Smooth muscle cell (in vitro differentiated cells): ENCODE measurements at regions not wholly inside any gene's neighbourhood (a gene's known extent, or its start where the extent isn't known, plus 50 kb on each side); places are given as distances from the start of the nearest gene placed in this dataset.

Source experiments
- DNase-seq: peaks from one replicate; lab custom pipeline; 2025; ENCODE audit not compliant: unreplicated experiment; lab: John Stamatoyannopoulos, UW
- H2AFZ ChIP-seq: fragments of 200-600 bp; sonication (generic); 2 replicates; pipeline ENCODE4 v1.6.0; 2016; ENCODE audit warnings: antibody characterized with exemption, low read depth, mild to moderate bottlenecking
- H3F3A ChIP-seq: fragments of 200-600 bp; sonication (generic); 2 replicates; pipeline ENCODE4 v1.6.0; 2017; ENCODE audit warnings: antibody characterized with exemption, low read depth
- H3K27ac ChIP-seq: fragments of 200-600 bp; sonication (generic); 2 replicates; pipeline ENCODE4 v1.5.1; 2016; ENCODE audit warnings: low read depth, mild to moderate bottlenecking
- H3K27me3 ChIP-seq: fragments of 200-600 bp; sonication (generic); 2 replicates; pipeline ENCODE4 v1.6.1; 2016; ENCODE audit warnings: low read depth, mild to moderate bottlenecking
- H3K36me3 ChIP-seq: fragments of 200-600 bp; sonication (generic); 2 replicates; pipeline ENCODE4 v1.5.1; 2016; ENCODE audit warnings: low read depth
- H3K4me1 ChIP-seq: fragments of 200-600 bp; sonication (generic); 2 replicates; pipeline ENCODE4 v1.5.1; 2016; ENCODE audit warnings: low read depth
- H3K4me2 ChIP-seq: fragments of 200-600 bp; sonication (generic); 2 replicates; pipeline ENCODE4 v1.6.0; 2016; ENCODE audit warnings: mild to moderate bottlenecking
- H3K4me3 ChIP-seq: fragments of 200-600 bp; sonication (generic); 2 replicates; pipeline ENCODE4 v1.5.1; 2016; ENCODE audit warnings: mild to moderate bottlenecking
- H3K79me2 ChIP-seq: fragments of 200-600 bp; sonication (generic); 2 replicates; pipeline ENCODE4 v1.6.0; 2016; ENCODE audit warnings: low read depth, mild to moderate bottlenecking
- H3K9ac ChIP-seq: fragments of 200-600 bp; sonication (generic); 2 replicates; pipeline ENCODE4 v1.6.0; 2016; ENCODE audit warnings: low read depth
- H3K9me3 ChIP-seq: fragments of 200-600 bp; sonication (generic); replicated peaks from 2 replicates; pipeline ENCODE4 v1.5.1; 2016; ENCODE audit warnings: low read depth
- H4K20me1 ChIP-seq: fragments of 200-600 bp; sonication (generic); 2 replicates; pipeline ENCODE4 v1.6.0; 2016; ENCODE audit warnings: low read depth
- WGBS: methylation state at CpG from one replicate; pipeline ENCODE4 v1.1.7; 2016; ENCODE audit warnings: low lambda C conversion rate; 5-methylcytosine and 5-hydroxymethylcytosine counted together
- TF ChIP-seq, protein P1 (sequence below): fragments of 200-600 bp; sonication (generic); IDR thresholded peaks from 2 replicates; pipeline ENCODE4 v1.5.1; 2017; ENCODE audit warnings: borderline replicate concordance, mild to moderate bottlenecking, antibody characterized with exemption; ENCODE audit not compliant: insufficient read depth, poor library complexity, severe bottlenecking

DNA sequence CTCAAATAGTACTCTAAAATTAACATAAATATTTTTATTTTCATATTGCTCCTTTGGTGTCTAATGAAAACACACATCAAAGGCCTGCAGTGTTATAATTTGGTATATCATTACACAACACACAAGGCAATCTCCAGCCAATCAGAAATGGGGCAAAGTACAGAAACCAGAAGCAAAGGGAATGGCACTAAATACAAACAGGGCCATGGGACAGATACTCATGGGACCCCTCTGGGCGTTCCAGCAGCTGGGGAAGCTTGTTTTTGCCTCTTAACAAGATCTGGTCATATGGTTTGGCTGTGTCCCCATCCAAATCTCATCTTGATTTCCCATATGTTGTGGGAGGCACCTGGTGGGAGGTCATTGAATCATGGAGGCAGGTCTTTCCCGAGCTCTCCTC, 551.8 kb upstream of the NRP1 start:
- 92% methylated on average over 2 of the region's 2 CpGs for WGBS
- TF ChIP-seq, protein P1, sequence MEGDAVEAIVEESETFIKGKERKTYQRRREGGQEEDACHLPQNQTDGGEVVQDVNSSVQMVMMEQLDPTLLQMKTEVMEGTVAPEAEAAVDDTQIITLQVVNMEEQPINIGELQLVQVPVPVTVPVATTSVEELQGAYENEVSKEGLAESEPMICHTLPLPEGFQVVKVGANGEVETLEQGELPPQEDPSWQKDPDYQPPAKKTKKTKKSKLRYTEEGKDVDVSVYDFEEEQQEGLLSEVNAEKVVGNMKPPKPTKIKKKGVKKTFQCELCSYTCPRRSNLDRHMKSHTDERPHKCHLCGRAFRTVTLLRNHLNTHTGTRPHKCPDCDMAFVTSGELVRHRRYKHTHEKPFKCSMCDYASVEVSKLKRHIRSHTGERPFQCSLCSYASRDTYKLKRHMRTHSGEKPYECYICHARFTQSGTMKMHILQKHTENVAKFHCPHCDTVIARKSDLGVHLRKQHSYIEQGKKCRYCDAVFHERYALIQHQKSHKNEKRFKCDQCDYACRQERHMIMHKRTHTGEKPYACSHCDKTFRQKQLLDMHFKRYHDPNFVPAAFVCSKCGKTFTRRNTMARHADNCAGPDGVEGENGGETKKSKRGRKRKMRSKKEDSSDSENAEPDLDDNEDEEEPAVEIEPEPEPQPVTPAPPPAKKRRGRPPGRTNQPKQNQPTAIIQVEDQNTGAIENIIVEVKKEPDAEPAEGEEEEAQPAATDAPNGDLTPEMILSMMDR: no peak
- no peaks in the 10 kb centered on the region for H3K79me2 ChIP-seq

GRCh38 chr10:33884604-33885003, 550.1 kb upstream of the NRP1 start:
- Histone ChIP-seq H3K27ac (no peak overlapping the region), H4K20me1 (no peaks in the 10 kb centered on the region), H2AFZ (no peak overlapping the region), H3K4me3 (no peak overlapping the region), H3K27me3 (no peaks in the 10 kb centered on the region), H3K9me3 (no peaks in the 10 kb centered on the region), H3K4me1 (no peaks in the 10 kb centered on the region), H3K9ac (no peak overlapping the region), H3K36me3 (no peaks in the 10 kb centered on the region), H3F3A (no peaks in the 10 kb centered on the region), H3K4me2 (no peak overlapping the region), H3K79me2 (no peaks in the 10 kb centered on the region)
- DNase-seq: no peak
- TF ChIP-seq, protein P1: no peak
- WGBS: 100% methylated on average over 2 of the region's 2 CpGs

More for the DNA sequence above, 551.8 kb upstream of the NRP1 start:
- H4K20me1 ChIP-seq: no peaks in the 10 kb centered on the region
- H3K4me2 ChIP-seq: no peak overlapping the region
- no peaks in the 10 kb centered on the region for H3K4me1 ChIP-seq
- H3K9me3 ChIP-seq: no peaks in the 10 kb centered on the region
- H3K36me3 ChIP-seq: no peaks in the 10 kb centered on the region
- H3F3A ChIP-seq: no peaks in the 10 kb centered on the region
- no peak overlapping the region for H2AFZ ChIP-seq
- no peak overlapping the region for H3K4me3 ChIP-seq
- no peak overlapping the region for H3K27ac ChIP-seq
- DNase-seq: no peak
- H3K9ac ChIP-seq: no peak overlapping the region
- H3K27me3 ChIP-seq: no peaks in the 10 kb centered on the region

DNA sequence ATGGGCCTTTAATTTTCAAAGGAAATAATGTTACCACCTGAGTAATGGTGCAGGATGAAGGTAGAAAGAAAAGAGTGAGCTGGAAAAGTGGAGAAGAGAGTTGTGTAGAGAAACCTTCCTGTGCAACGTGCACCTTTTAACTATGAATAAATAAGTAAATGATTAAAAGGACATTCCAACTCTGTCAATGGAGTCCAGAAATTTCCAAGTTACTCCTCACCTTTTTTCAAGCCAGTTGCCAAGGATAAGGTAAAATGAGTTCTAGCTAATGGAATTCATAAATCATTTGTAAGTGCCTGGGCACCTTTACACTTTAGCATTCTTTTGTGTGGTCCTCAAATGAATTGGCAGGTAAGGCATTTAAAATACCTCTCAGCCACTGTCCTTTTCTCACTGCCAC, 549.4 kb upstream of the NRP1 start:
- H2AFZ ChIP-seq: no peak overlapping the region
- DNase-seq: no peak
- no peaks in the 10 kb centered on the region for H3K27me3 ChIP-seq
- no peaks in the 10 kb centered on the region for H3K79me2 ChIP-seq
- no peak overlapping the region for H3K4me2 ChIP-seq
- H4K20me1 ChIP-seq: no peaks in the 10 kb centered on the region
- no peaks in the 10 kb centered on the region for H3F3A ChIP-seq
- TF ChIP-seq, protein P1: no peak
- H3K27ac ChIP-seq: no peak overlapping the region
- no peak overlapping the region for H3K9ac ChIP-seq
- H3K4me3 ChIP-seq: no peak overlapping the region
- 88% methylated on average over 1 of the region's 1 CpG for WGBS
- H3K4me1 ChIP-seq: no peaks in the 10 kb centered on the region
- no peaks in the 10 kb centered on the region for H3K36me3 ChIP-seq
- H3K9me3 ChIP-seq: no peaks in the 10 kb centered on the region

DNA sequence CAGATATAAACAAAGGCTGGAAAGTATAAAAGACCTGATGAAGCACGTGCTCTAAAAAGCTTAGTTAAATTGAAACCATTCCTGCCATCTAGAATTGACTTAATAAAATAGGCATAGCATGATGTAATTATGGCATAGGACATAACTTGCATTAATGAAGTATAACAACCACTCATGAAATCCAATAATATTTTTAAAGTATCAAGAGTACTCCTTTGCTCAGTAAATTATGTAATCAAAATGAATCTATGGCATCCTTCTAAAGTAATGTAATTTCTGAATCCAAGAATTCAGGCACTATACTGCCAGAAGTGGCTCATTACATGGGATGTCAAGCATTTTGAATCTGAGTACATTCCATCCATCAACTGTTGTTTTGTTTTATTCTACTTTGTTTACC, 548.5 kb upstream of the NRP1 start:
- TF ChIP-seq, protein P1: no peak
- no peak overlapping the region for H3K27ac ChIP-seq
- 87% methylated on average over 1 of the region's 1 CpG for WGBS

More for the DNA sequence above, 548.5 kb upstream of the NRP1 start:
- no peak for DNase-seq
- no peaks in the 10 kb centered on the region for H3F3A ChIP-seq
- H3K4me1 ChIP-seq: no peaks in the 10 kb centered on the region
- H3K4me2 ChIP-seq: no peak overlapping the region
- no peaks in the 10 kb centered on the region for H3K9me3 ChIP-seq
- H4K20me1 ChIP-seq: no peaks in the 10 kb centered on the region
- no peak overlapping the region for H2AFZ ChIP-seq
- no peak overlapping the region for H3K4me3 ChIP-seq
- no peaks in the 10 kb centered on the region for H3K79me2 ChIP-seq
- no peak overlapping the region for H3K9ac ChIP-seq
- no peaks in the 10 kb centered on the region for H3K36me3 ChIP-seq
- H3K27me3 ChIP-seq: no peaks in the 10 kb centered on the region
